Ishikawa (cell line): ENCODE measurements at regions not wholly inside any gene's neighbourhood (a gene's known extent, or its start where the extent isn't known, plus 50 kb on each side); places are given as distances from the start of the nearest gene placed in this dataset.

Source experiments
- CEBPB ChIP-seq: IDR thresholded peaks from 2 replicates; pipeline ENCODE4 v1.6.1; 2012
- CREB1 ChIP-seq: IDR thresholded peaks from 2 replicates; pipeline ENCODE4 v1.6.1; 2012; ENCODE audit warnings: low read depth
- EGR1 ChIP-seq: IDR thresholded peaks from 2 replicates; pipeline ENCODE4 v1.6.1; 2012
- EP300 ChIP-seq: IDR thresholded peaks from 2 replicates; pipeline ENCODE4 v1.6.1; 2012; ENCODE audit warnings: borderline replicate concordance
- FOXM1 ChIP-seq: IDR thresholded peaks from 2 replicates; pipeline ENCODE4 v1.6.1; 2012; ENCODE audit warnings: low read depth, borderline replicate concordance
- NFIC ChIP-seq: IDR thresholded peaks from 2 replicates; pipeline ENCODE4 v1.6.1; 2012
- RAD21 ChIP-seq: IDR thresholded peaks from 2 replicates; pipeline ENCODE4 v1.6.1; 2012; ENCODE audit warnings: low read depth
- TAF1 ChIP-seq: IDR thresholded peaks from 2 replicates; pipeline ENCODE4 v1.6.1; 2012; ENCODE audit warnings: low read depth, mild to moderate bottlenecking
- TCF12 ChIP-seq: IDR thresholded peaks from 2 replicates; pipeline ENCODE4 v1.6.1; 2012; ENCODE audit warnings: low read depth
- TEAD4 ChIP-seq: IDR thresholded peaks from 2 replicates; pipeline ENCODE4 v1.6.1; 2012
- YY1 ChIP-seq: IDR thresholded peaks from 2 replicates; pipeline ENCODE4 v1.6.1; 2012; ENCODE audit warnings: low read depth
- ZBTB7A ChIP-seq: IDR thresholded peaks from 2 replicates; pipeline ENCODE4 v1.6.1; 2012; ENCODE audit warnings: low read depth
- TF ChIP-seq, protein P1 (sequence below): IDR thresholded peaks from 2 replicates; pipeline ENCODE4 v1.6.1; 2012; ENCODE audit warnings: low read depth, mild to moderate bottlenecking
- TF ChIP-seq, protein P2 (sequence below): IDR thresholded peaks from 2 replicates; pipeline ENCODE4 v1.6.1; 2012
- TF ChIP-seq, protein P3 (sequence below): IDR thresholded peaks from 2 replicates; pipeline ENCODE4 v1.6.1; 2012

DNA sequence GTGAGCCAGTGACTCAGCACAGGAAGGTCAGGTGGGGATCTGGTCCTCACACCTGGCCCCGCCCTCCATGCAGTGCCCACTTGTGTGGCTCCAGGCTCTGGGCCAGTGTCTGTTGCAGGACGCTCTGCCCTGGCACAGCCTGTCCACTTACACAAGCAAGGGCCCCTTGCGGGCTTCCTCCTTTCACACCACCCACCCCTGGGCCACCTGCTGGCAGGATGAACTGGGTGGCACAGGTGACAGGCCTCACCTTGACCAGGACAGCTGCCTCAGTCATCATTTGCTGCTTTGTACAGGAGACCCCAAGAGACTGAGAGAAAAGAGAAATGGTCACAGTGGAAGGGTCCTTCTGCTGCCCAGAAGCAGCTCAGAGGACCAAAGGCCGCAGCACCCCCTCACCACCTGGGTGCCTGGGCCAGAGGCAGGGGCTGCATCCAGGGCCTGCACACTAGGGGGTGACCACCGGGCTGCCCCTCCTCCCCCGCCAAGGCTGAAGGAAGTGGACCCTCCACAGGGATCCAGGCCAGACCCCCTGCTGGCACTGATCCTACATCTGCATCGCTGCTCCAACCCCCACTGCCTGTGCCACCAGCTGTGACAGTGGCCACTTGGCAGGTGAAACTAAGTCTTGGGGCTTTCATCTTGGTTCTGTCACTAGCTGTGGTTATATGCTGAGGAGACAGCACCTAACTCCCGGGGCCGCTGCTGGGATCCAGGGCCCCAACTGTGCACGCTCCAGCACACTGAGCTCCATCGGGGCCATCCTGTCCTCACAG lies 110.3 kb downstream of the TUBA3C start:
- TF ChIP-seq CREB1 (no peak), YY1 (no peak), EP300 (no peak), TEAD4 (no peak), NFIC (no peak), FOXM1 (no peak), TAF1 (no peak), EGR1 (no peak), CEBPB (no peak), ZBTB7A (no peak), RAD21 (no peak)
- TF ChIP-seq, protein P1, sequence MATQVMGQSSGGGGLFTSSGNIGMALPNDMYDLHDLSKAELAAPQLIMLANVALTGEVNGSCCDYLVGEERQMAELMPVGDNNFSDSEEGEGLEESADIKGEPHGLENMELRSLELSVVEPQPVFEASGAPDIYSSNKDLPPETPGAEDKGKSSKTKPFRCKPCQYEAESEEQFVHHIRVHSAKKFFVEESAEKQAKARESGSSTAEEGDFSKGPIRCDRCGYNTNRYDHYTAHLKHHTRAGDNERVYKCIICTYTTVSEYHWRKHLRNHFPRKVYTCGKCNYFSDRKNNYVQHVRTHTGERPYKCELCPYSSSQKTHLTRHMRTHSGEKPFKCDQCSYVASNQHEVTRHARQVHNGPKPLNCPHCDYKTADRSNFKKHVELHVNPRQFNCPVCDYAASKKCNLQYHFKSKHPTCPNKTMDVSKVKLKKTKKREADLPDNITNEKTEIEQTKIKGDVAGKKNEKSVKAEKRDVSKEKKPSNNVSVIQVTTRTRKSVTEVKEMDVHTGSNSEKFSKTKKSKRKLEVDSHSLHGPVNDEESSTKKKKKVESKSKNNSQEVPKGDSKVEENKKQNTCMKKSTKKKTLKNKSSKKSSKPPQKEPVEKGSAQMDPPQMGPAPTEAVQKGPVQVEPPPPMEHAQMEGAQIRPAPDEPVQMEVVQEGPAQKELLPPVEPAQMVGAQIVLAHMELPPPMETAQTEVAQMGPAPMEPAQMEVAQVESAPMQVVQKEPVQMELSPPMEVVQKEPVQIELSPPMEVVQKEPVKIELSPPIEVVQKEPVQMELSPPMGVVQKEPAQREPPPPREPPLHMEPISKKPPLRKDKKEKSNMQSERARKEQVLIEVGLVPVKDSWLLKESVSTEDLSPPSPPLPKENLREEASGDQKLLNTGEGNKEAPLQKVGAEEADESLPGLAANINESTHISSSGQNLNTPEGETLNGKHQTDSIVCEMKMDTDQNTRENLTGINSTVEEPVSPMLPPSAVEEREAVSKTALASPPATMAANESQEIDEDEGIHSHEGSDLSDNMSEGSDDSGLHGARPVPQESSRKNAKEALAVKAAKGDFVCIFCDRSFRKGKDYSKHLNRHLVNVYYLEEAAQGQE, result no peak
- TF ChIP-seq, protein P2, sequence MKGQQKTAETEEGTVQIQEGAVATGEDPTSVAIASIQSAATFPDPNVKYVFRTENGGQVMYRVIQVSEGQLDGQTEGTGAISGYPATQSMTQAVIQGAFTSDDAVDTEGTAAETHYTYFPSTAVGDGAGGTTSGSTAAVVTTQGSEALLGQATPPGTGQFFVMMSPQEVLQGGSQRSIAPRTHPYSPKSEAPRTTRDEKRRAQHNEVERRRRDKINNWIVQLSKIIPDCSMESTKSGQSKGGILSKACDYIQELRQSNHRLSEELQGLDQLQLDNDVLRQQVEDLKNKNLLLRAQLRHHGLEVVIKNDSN, result no peak
- TF ChIP-seq, protein P3, sequence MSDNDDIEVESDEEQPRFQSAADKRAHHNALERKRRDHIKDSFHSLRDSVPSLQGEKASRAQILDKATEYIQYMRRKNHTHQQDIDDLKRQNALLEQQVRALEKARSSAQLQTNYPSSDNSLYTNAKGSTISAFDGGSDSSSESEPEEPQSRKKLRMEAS, result no peak

DNA sequence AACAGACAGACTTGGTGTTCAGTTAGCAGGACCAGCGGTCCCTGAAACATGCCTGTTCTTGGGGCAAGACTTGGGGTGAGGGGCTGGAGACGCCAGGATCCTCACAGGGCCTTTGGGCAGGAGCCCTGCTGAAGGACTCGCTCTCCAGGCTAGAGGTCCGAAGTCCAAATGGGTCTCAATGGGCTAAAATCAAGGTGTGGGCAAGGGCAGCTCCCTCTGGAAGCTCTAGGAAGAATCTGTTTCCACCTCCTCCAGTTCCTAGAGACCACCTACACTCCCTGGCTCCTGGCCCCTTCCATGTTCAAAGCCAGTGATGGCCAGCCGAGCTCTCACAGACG lies 111.3 kb downstream of the TUBA3C start:
- TF ChIP-seq CREB1 (no peak), TAF1 (no peak), ZBTB7A (no peak), TCF12 (no peak)
- TF ChIP-seq, protein P3, result no peak

DNA sequence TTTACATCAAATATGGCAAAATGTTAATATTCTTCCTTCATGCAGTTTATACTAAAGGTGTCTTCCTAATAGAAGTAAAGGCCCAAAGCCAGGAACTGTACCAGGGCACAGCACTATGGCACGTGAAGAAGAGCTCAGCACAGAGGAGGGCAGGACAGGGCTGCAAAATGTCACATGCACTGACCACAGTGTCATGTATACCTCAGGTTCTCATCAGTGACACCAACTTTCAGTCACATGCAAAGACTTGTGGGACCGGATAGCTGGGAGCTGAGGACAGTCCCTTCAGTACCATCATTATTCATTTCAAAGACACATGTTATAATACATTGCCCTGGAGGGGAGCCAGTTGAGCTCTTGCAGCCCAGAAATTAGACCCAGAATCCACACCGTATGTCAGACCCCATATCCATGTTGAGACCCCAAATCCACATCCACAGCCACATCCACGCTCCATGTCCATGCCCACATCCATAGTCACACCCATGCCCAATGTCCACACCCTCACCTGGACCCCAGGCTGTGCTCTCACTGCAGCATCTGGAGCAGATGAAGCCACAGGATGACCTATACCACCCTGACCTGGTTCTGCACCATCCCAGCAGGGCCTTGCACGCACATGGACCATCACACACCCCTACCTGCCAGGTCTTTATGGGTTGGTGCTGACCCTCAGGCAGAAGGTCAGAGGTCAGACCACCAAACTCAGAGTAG lies 111.8 kb downstream of the TUBA3C start:
- TF ChIP-seq ZBTB7A (no peak), TAF1 (no peak), YY1 (no peak), FOXM1 (no peak), TEAD4 (no peak), NFIC (no peak), CREB1 (no peak), EP300 (no peak), CEBPB (no peak), RAD21 (no peak)
- TF ChIP-seq, protein P2, result no peak
- TF ChIP-seq, protein P3, result no peak
- TF ChIP-seq, protein P1, result no peak

DNA sequence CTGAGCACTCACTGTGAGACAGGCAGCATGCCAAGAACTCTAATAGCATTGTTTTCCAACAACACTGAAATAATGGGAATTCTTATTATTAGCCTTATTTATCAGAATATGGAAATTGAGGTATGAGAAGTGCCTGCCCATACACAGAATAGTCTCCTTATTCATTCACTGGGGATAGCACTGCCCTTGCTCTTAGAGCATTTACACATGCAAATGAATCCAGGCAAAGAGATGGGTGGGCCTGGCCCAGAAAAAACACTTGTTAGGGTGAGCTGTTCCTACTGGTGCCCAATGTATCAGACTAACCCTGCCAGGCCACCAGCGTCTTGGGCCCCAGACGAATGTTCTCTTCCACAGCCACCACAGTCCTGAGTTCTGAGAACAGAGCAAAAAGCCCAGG lies 112.9 kb downstream of the TUBA3C start:
- TF ChIP-seq TAF1 (no peak), EGR1 (no peak), TEAD4 (no peak), FOXM1 (no peak), EP300 (no peak), ZBTB7A (no peak), TCF12 (no peak), YY1 (no peak), CEBPB (no peak), CREB1 (no peak)
- TF ChIP-seq, protein P3, result no peak
- TF ChIP-seq, protein P2, result no peak

DNA sequence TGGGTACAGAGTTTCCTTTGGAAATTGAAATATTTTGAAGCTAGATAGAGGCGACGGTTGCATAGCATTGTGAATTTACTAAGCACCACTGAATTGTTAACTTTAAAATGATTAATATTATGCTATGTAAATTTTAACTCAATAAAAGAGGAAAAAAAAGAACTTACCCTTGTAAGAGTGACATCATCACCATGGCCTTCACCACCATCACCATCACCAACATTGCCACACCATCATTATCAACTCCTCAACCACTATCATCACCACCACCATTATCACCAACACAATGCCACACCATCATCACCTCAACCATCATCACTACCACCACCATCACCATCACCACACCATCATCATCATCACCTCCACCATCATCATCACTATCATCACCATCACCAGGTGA lies 113.9 kb downstream of the TUBA3C start:
- TF ChIP-seq NFIC (no peak), YY1 (no peak), TCF12 (no peak), EGR1 (no peak), CEBPB (no peak), CREB1 (no peak)
- TF ChIP-seq, protein P2, result no peak
